OCI-LY1 (cell line): ENCODE measurements at regions not wholly inside any gene's neighbourhood (a gene's known extent, or its start where the extent isn't known, plus 50 kb on each side); places are given as distances from the start of the nearest gene placed in this dataset.

ENCODE experiments used
- EZH2 ChIP-seq: fragments of 200-600 bp; sonication (generic), shearing (Covaris generic); IDR thresholded peaks from 2 replicates; pipeline ENCODE4 v1.8.0; 2017; ENCODE audit warnings: borderline replicate concordance, mixed run types, mild to moderate bottlenecking, antibody characterized with exemption, low read length, moderate library complexity, mixed read lengths
- TF ChIP-seq, protein P1 (sequence below): fragments of 200-600 bp; sonication (generic), shearing (Covaris generic); IDR thresholded peaks from 2 replicates; pipeline ENCODE4 v1.5.1; 2017; ENCODE audit warnings: mild to moderate bottlenecking, antibody characterized with exemption, low read length, moderate library complexity, mixed read lengths

DNA sequence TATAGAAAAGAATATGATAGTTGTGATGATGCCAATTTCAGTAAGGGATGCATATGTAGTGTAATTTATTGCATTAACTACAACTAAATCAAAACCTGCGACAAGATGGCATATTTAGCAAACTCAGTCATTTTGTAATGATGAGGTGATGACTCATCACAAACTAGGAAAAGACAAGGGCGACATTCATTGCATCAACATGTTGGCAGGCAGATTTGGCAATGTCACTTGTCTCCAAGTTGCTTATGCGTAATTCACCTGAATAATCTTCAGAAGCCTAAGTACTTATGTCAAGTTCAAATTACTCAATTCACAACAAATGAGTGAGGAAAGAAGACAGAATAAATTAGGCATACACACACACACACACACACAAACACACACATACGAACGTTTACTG, 273.2 kb upstream of the RGPD4 start:
- TF ChIP-seq EZH2 = no peak
- TF ChIP-seq, protein P1, sequence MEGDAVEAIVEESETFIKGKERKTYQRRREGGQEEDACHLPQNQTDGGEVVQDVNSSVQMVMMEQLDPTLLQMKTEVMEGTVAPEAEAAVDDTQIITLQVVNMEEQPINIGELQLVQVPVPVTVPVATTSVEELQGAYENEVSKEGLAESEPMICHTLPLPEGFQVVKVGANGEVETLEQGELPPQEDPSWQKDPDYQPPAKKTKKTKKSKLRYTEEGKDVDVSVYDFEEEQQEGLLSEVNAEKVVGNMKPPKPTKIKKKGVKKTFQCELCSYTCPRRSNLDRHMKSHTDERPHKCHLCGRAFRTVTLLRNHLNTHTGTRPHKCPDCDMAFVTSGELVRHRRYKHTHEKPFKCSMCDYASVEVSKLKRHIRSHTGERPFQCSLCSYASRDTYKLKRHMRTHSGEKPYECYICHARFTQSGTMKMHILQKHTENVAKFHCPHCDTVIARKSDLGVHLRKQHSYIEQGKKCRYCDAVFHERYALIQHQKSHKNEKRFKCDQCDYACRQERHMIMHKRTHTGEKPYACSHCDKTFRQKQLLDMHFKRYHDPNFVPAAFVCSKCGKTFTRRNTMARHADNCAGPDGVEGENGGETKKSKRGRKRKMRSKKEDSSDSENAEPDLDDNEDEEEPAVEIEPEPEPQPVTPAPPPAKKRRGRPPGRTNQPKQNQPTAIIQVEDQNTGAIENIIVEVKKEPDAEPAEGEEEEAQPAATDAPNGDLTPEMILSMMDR = no peak
